ENCODE measurements at regions not wholly inside any gene's neighbourhood (a gene's known extent, or its start where the extent isn't known, plus 50 kb on each side); places are given as distances from the start of the nearest gene placed in this dataset.

GRCh38 chr18:76668546-76668945 is 153.8 kb upstream of the ZNF236 start:
- Mint-ChIP-seq H3K27me3 (ENCODE audit: unreplicated experiment) (peaks cover 1% of the 10 kb centered on the region), H3K4me1 (ENCODE audit: unreplicated experiment) (no peaks in the 10 kb centered on the region), H3K36me3 (ENCODE audit: low read depth, unreplicated experiment) (no peaks in the 10 kb centered on the region), H3K9me3 (ENCODE audit: unreplicated experiment) (no peaks in the 10 kb centered on the region), H3K4me3 (ENCODE audit: unreplicated experiment) (no peak overlapping the region), H3K27ac (ENCODE audit: unreplicated experiment) (no peak overlapping the region)
- DNase-seq (ENCODE audit: low spot score): no peak
- no peak for TF ChIP-seq CTCF (IDR thresholded peaks at IDR 0.05; ENCODE audit: unreplicated experiment)

- Mint-ChIP-seq H3K4me3 (ENCODE audit: unreplicated experiment) (no peak overlapping the region), H3K27me3 (ENCODE audit: unreplicated experiment) (no peaks in the 10 kb centered on the region), H3K27ac (ENCODE audit: unreplicated experiment) (no peak overlapping the region), H3K36me3 (ENCODE audit: low read depth, unreplicated experiment) (no peaks in the 10 kb centered on the region), H3K4me1 (ENCODE audit: unreplicated experiment) (no peaks in the 10 kb centered on the region), H3K9me3 (ENCODE audit: unreplicated experiment) (no peaks in the 10 kb centered on the region)
- no peak for DNase-seq (ENCODE audit: low spot score)
- TF ChIP-seq CTCF (IDR thresholded peaks at IDR 0.05; ENCODE audit: unreplicated experiment): no peak
Observed at GRCh38 chr18:76668119-76668518, 154.2 kb upstream of the ZNF236 start.

GRCh38 chr18:76667603-76668002 is 154.8 kb upstream of the ZNF236 start:
- Mint-ChIP-seq H3K4me1 (ENCODE audit: unreplicated experiment) (no peaks in the 10 kb centered on the region), H3K27me3 (ENCODE audit: unreplicated experiment) (no peaks in the 10 kb centered on the region), H3K9me3 (ENCODE audit: unreplicated experiment) (no peaks in the 10 kb centered on the region), H3K27ac (ENCODE audit: unreplicated experiment) (no peak overlapping the region), H3K36me3 (ENCODE audit: low read depth, unreplicated experiment) (no peaks in the 10 kb centered on the region), H3K4me3 (ENCODE audit: unreplicated experiment) (no peak overlapping the region)
- no peak for TF ChIP-seq CTCF (IDR thresholded peaks at IDR 0.05; ENCODE audit: unreplicated experiment)
- no peak for DNase-seq (ENCODE audit: low spot score)

- DNase-seq (ENCODE audit: low spot score): no peak
- H3K27ac Mint-ChIP-seq (ENCODE audit: unreplicated experiment): no peak overlapping the region
- peaks cover 10% of the 10 kb centered on the region for H3K4me1 Mint-ChIP-seq (ENCODE audit: unreplicated experiment)
- H3K4me3 Mint-ChIP-seq (ENCODE audit: unreplicated experiment): no peak overlapping the region
- TF ChIP-seq CTCF (IDR thresholded peaks at IDR 0.05; ENCODE audit: unreplicated experiment): no peak
- no peaks in the 10 kb centered on the region for H3K36me3 Mint-ChIP-seq (ENCODE audit: low read depth, unreplicated experiment)
- peaks cover 2% of the 10 kb centered on the region for H3K27me3 Mint-ChIP-seq (ENCODE audit: unreplicated experiment)
- H3K9me3 Mint-ChIP-seq (ENCODE audit: unreplicated experiment): no peaks in the 10 kb centered on the region
Observed at GRCh38 chr18:76662626-76663025, 159.7 kb upstream of the ZNF236 start.

- Mint-ChIP-seq H3K27ac (ENCODE audit: unreplicated experiment) (no peak overlapping the region), H3K4me3 (ENCODE audit: unreplicated experiment) (no peak overlapping the region), H3K9me3 (ENCODE audit: unreplicated experiment) (no peaks in the 10 kb centered on the region), H3K36me3 (ENCODE audit: low read depth, unreplicated experiment) (no peaks in the 10 kb centered on the region), H3K27me3 (ENCODE audit: unreplicated experiment) (peaks cover 2% of the 10 kb centered on the region), H3K4me1 (ENCODE audit: unreplicated experiment) (peaks cover 20% of the 10 kb centered on the region)
- no peak for TF ChIP-seq CTCF (IDR thresholded peaks at IDR 0.05; ENCODE audit: unreplicated experiment)
- DNase-seq (ENCODE audit: low spot score): no peak
Observed at GRCh38 chr18:76660571-76661192, 161.7 kb upstream of the ZNF236 start.

Measured in endothelial cell (in vitro differentiated cells).